MM.1S (cell line): ENCODE measurements at regions not wholly inside any gene's neighbourhood (a gene's known extent, or its start where the extent isn't known, plus 50 kb on each side); places are given as distances from the start of the nearest gene placed in this dataset.
"Not testable (repeated sequence)": the region's sequence is repeated elsewhere in the genome, so short reads cannot be mapped to it uniquely, and the experiment has no call there.

Experiments used
- DNase-seq: peaks from one replicate; pipeline ENCODE4 v3.0.0-alpha.2; 2015
- H2AFZ ChIP-seq: fragments of 300-600 bp; sonication (generic); 2 replicates; pipeline ENCODE4 v1.6.0; 2016; ENCODE audit warnings: antibody characterized with exemption, low read length
- H3F3A ChIP-seq: fragments of 300-600 bp; sonication (generic); 2 replicates; pipeline ENCODE4 v1.6.1; 2016; ENCODE audit warnings: mild to moderate bottlenecking, antibody characterized with exemption, low read length, moderate library complexity, mixed read lengths; ENCODE audit not compliant: insufficient read depth
- H3K27ac ChIP-seq: fragments of 300-600 bp; sonication (generic); 2 replicates; pipeline ENCODE4 v1.5.1; 2016; ENCODE audit warnings: mild to moderate bottlenecking, low read length
- H3K27me3 ChIP-seq: fragments of 300-600 bp; sonication (generic); replicated peaks from 2 replicates; pipeline ENCODE4 v1.6.0; 2016; ENCODE audit warnings: low read length; ENCODE audit not compliant: insufficient read depth
- H3K36me3 ChIP-seq: fragments of 300-600 bp; sonication (generic); replicated peaks from 2 replicates; pipeline ENCODE4 v1.6.1; 2016; ENCODE audit warnings: mild to moderate bottlenecking, low read length, mixed read lengths; ENCODE audit not compliant: insufficient read depth
- H3K4me1 ChIP-seq: fragments of 300-600 bp; sonication (generic); 2 replicates; pipeline ENCODE4 v1.6.1; 2016; ENCODE audit warnings: low read length, mixed read lengths
- H3K4me2 ChIP-seq: fragments of 300-600 bp; sonication (generic); 2 replicates; pipeline ENCODE4 v1.6.0; 2016; ENCODE audit warnings: low read depth, low read length
- H3K4me3 ChIP-seq: fragments of 300-600 bp; sonication (generic); 2 replicates; pipeline ENCODE4 v1.5.1; 2016; ENCODE audit warnings: low read length, mixed read lengths
- H3K79me2 ChIP-seq: fragments of 300-600 bp; sonication (generic); 2 replicates; pipeline ENCODE4 v1.6.1; 2016; ENCODE audit warnings: mixed run types, low read length, mixed read lengths
- H3K9ac ChIP-seq: fragments of 300-600 bp; sonication (generic); 2 replicates; pipeline ENCODE4 v1.6.1; 2016; ENCODE audit warnings: low read length, mixed read lengths
- H3K9me2 ChIP-seq: fragments of 300-600 bp; sonication (generic); replicated peaks from 2 replicates; pipeline ENCODE4 v1.6.1; 2016; ENCODE audit warnings: mild to moderate bottlenecking, low read length, mixed read lengths; ENCODE audit not compliant: insufficient read depth
- H3K9me3 ChIP-seq: fragments of 300-600 bp; sonication (generic); replicated peaks from 2 replicates; pipeline ENCODE4 v1.6.1; 2016; ENCODE audit warnings: mild to moderate bottlenecking, low read length, mixed read lengths; ENCODE audit not compliant: insufficient read depth
- H4K20me1 ChIP-seq: fragments of 300-600 bp; sonication (generic); 2 replicates; pipeline ENCODE4 v1.6.1; 2016; ENCODE audit warnings: mild to moderate bottlenecking, low read length, moderate library complexity, mixed read lengths; ENCODE audit not compliant: insufficient read depth
- CTCF ChIP-seq: fragments of 300-600 bp; sonication (generic); IDR thresholded peaks from 2 replicates; pipeline ENCODE4 v1.5.1; 2016; ENCODE audit warnings: antibody characterized with exemption, low read length, mixed read lengths

- not testable (repeated sequence) for H3K27ac ChIP-seq, H3K36me3 ChIP-seq, H3F3A ChIP-seq, H3K27me3 ChIP-seq, H3K9me3 ChIP-seq, H3K4me3 ChIP-seq, H3K79me2 ChIP-seq, H2AFZ ChIP-seq, H3K9me2 ChIP-seq, H3K4me1 ChIP-seq, H3K4me2 ChIP-seq, DNase-seq, H4K20me1 ChIP-seq, H3K9ac ChIP-seq
Measured at GRCh38 chr6:104676679-104677078, 183.0 kb downstream of the HACE1 start.

DNA sequence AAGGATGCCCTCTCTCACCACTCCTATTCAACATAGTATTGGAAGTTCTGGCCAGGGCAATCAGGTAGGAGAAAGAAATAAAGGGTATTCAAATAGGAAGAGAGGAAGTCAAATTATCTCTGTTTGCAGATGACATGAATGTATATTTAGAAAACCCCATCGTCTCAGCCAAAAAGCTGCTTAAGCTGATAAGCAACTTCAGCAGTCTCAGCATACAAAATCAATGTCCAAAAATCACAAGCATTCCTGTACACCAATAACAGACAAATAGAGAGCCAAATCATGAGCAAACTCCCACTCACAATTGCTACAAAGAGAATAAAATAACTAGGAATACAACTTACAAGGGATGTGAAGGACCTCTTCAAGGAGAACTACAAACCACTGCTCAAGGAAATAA, 184.6 kb downstream of the HACE1 start:
- not testable (repeated sequence) for H4K20me1 ChIP-seq, H3K9ac ChIP-seq, H3F3A ChIP-seq, H3K79me2 ChIP-seq, H3K4me2 ChIP-seq, H3K9me3 ChIP-seq, H3K36me3 ChIP-seq, H3K27ac ChIP-seq, H3K4me3 ChIP-seq, H3K27me3 ChIP-seq, H3K9me2 ChIP-seq, H2AFZ ChIP-seq, DNase-seq, H3K4me1 ChIP-seq

DNA sequence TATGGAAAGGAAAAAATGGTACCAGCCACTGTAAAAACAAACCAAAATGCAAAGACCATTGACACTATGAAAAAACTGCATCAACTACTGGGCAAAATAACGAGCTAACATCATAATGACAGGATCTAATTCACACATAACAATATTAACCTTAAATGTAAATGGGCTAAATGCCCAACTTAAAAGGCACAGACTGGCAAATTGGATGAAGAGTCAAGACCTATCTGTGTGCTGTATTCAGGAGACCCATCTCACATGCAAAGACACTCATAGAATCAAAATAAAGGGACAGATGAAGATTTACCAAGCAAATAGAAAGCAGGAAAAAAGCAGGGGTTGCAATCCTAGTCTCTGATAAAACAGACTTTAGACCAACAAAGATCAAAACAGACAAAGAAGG, 186.6 kb downstream of the HACE1 start:
- not testable (repeated sequence) for H2AFZ ChIP-seq, H3K9ac ChIP-seq, H3K36me3 ChIP-seq, H3K9me3 ChIP-seq, H3K4me3 ChIP-seq, H3K27ac ChIP-seq, H3K27me3 ChIP-seq, H3K4me2 ChIP-seq, DNase-seq, H3K9me2 ChIP-seq, H3K79me2 ChIP-seq, H4K20me1 ChIP-seq, H3F3A ChIP-seq, H3K4me1 ChIP-seq

- H3K9me3 ChIP-seq, H3F3A ChIP-seq, H3K79me2 ChIP-seq, DNase-seq, H3K9ac ChIP-seq, H4K20me1 ChIP-seq, H3K4me2 ChIP-seq, H3K4me3 ChIP-seq, H3K27ac ChIP-seq, H2AFZ ChIP-seq, H3K27me3 ChIP-seq, H3K4me1 ChIP-seq, H3K36me3 ChIP-seq, H3K9me2 ChIP-seq: not testable (repeated sequence)
Measured at GRCh38 chr6:104671591-104671891, 188.2 kb downstream of the HACE1 start.

GRCh38 chr6:104670834-104671590, 188.7 kb downstream of the HACE1 start:
- H3K36me3 ChIP-seq, H3K4me3 ChIP-seq, H3K27ac ChIP-seq, H3K4me1 ChIP-seq, H3K9me3 ChIP-seq, H4K20me1 ChIP-seq, H2AFZ ChIP-seq, H3K4me2 ChIP-seq, H3K27me3 ChIP-seq, H3K9me2 ChIP-seq, H3K9ac ChIP-seq, DNase-seq, H3F3A ChIP-seq, H3K79me2 ChIP-seq: not testable (repeated sequence)

DNA sequence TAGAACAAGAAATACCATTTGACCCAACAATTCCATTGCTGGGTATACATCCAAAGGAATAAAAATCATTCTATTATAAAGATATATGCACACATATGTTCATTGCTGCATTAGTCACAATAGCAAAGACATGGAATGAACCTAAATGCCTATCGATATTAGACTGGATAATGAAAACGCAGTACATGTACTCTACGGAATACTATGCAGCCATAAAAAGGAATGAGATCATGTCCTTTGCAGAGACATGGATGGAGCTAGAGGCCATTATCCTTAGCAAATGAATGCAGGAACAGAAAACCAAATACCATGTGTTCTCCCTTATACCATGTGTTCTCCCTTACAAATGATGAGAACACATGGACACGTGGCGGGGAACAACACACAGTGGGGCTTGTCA, 190.2 kb downstream of the HACE1 start:
- H3K9me2 ChIP-seq: no peaks in the 10 kb centered on the region
- no peaks in the 10 kb centered on the region for H3K4me1 ChIP-seq
- H3K27me3 ChIP-seq: no peaks in the 10 kb centered on the region
- H3K9me3 ChIP-seq: no peaks in the 10 kb centered on the region
- no peak overlapping the region for H3K27ac ChIP-seq
- H2AFZ ChIP-seq: no peak overlapping the region
- H3K79me2 ChIP-seq: no peaks in the 10 kb centered on the region
- no peak for DNase-seq
- TF ChIP-seq CTCF: no peak
- no peak overlapping the region for H3K4me3 ChIP-seq
- H3K9ac ChIP-seq: no peak overlapping the region
- no peak overlapping the region for H3K4me2 ChIP-seq
- H4K20me1 ChIP-seq: no peaks in the 10 kb centered on the region
- no peaks in the 10 kb centered on the region for H3K36me3 ChIP-seq
- no peaks in the 10 kb centered on the region for H3F3A ChIP-seq
